Inflammatory macrophage treated with lipopolysaccharide for 4 hours (primary cell): ENCODE measurements at regions not wholly inside any gene's neighbourhood (a gene's known extent, or its start where the extent isn't known, plus 50 kb on each side); places are given as distances from the start of the nearest gene placed in this dataset.

Experiments used
- DNase-seq: peaks from one replicate; pipeline ENCODE4 v3.0.0-alpha.2; 2020

GRCh38 chr5:67434466-67434865 is 237.9 kb upstream of the CD180 start:
- DNase-seq = no peak

GRCh38 chr5:67432606-67433005 is 236.0 kb upstream of the CD180 start:
- no peak for DNase-seq

- DNase-seq = no peak
Measured at GRCh38 chr5:67431191-67431590, 234.6 kb upstream of the CD180 start.

GRCh38 chr5:67427850-67428298 is 231.3 kb upstream of the CD180 start:
- DNase-seq = no peak

GRCh38 chr5:67426961-67427849 is 230.6 kb upstream of the CD180 start:
- no peak for DNase-seq

GRCh38 chr5:67425514-67425913 is 228.9 kb upstream of the CD180 start:
- DNase-seq = no peak

GRCh38 chr5:67417839-67418238 is 221.2 kb upstream of the CD180 start:
- no peak for DNase-seq

GRCh38 chr5:67416986-67417385 is 220.4 kb upstream of the CD180 start:
- no peak for DNase-seq

- no peak for DNase-seq
Measured at GRCh38 chr5:67416133-67416937, 219.7 kb upstream of the CD180 start.

- no peak for DNase-seq
Measured at GRCh38 chr5:67414712-67415111, 218.1 kb upstream of the CD180 start.

- DNase-seq = no peak
Measured at GRCh38 chr5:67413721-67414120, 217.1 kb upstream of the CD180 start.

GRCh38 chr5:67409126-67409777 is 212.7 kb upstream of the CD180 start:
- DNase-seq = peak; percentile 31

- no peak for DNase-seq
Measured at GRCh38 chr5:67407979-67408378, 211.4 kb upstream of the CD180 start.

GRCh38 chr5:67405755-67406154 is 209.2 kb upstream of the CD180 start:
- no peak for DNase-seq

- no peak for DNase-seq
Measured at GRCh38 chr5:67405101-67405364, 208.4 kb upstream of the CD180 start.

GRCh38 chr5:67404256-67405100 is 207.9 kb upstream of the CD180 start:
- DNase-seq = no peak

- DNase-seq = no peak
Measured at GRCh38 chr5:67402526-67402925, 205.9 kb upstream of the CD180 start.

- DNase-seq = no peak
Measured at GRCh38 chr5:67401172-67401571, 204.6 kb upstream of the CD180 start.

- DNase-seq = no peak
Measured at GRCh38 chr5:67400752-67401151, 204.2 kb upstream of the CD180 start.

GRCh38 chr5:67395790-67396418 is 199.3 kb upstream of the CD180 start:
- no peak for DNase-seq

- DNase-seq = no peak
Measured at GRCh38 chr5:67393211-67393610, 196.6 kb upstream of the CD180 start.

GRCh38 chr5:67390935-67391334 is 194.3 kb upstream of the CD180 start:
- no peak for DNase-seq
